BE2C (cell line): ENCODE measurements at regions not wholly inside any gene's neighbourhood (a gene's known extent, or its start where the extent isn't known, plus 50 kb on each side); places are given as distances from the start of the nearest gene placed in this dataset.
"Not testable (repeated sequence)": the region's sequence is repeated elsewhere in the genome, so short reads cannot be mapped to it uniquely, and the experiment has no call there.

ENCODE experiments used
- DNase-seq: peaks from one replicate; pipeline ENCODE4 v3.0.0-alpha.2; 2020
- H3K27me3 ChIP-seq: fragments of 250-450 bp; sonication (Bioruptor Pico); 2 replicates; pipeline ENCODE4 v1.5.1; 2020; ENCODE audit warnings: mild to moderate bottlenecking
- H3K36me3 ChIP-seq: fragments of 250-450 bp; sonication (Bioruptor Pico); 2 replicates; pipeline ENCODE4 v1.5.1; 2020; ENCODE audit warnings: mild to moderate bottlenecking
- H3K4me1 ChIP-seq: fragments of 250-450 bp; sonication (Bioruptor Pico); 2 replicates; pipeline ENCODE4 v1.5.1; 2020
- H3K4me3 ChIP-seq: 2 replicates; pipeline ENCODE4 v1.5.1; 2011; ENCODE audit warnings: low read depth, low read length
- H3K9me3 ChIP-seq: fragments of 250-450 bp; sonication (Bioruptor Pico); 2 replicates; pipeline ENCODE4 v1.5.1; 2020
- TF ChIP-seq, protein P1 (sequence below): IDR thresholded peaks from 2 replicates; pipeline ENCODE4 v1.5.1; 2012; ENCODE audit warnings: mild to moderate bottlenecking, low read depth, low read length

DNA sequence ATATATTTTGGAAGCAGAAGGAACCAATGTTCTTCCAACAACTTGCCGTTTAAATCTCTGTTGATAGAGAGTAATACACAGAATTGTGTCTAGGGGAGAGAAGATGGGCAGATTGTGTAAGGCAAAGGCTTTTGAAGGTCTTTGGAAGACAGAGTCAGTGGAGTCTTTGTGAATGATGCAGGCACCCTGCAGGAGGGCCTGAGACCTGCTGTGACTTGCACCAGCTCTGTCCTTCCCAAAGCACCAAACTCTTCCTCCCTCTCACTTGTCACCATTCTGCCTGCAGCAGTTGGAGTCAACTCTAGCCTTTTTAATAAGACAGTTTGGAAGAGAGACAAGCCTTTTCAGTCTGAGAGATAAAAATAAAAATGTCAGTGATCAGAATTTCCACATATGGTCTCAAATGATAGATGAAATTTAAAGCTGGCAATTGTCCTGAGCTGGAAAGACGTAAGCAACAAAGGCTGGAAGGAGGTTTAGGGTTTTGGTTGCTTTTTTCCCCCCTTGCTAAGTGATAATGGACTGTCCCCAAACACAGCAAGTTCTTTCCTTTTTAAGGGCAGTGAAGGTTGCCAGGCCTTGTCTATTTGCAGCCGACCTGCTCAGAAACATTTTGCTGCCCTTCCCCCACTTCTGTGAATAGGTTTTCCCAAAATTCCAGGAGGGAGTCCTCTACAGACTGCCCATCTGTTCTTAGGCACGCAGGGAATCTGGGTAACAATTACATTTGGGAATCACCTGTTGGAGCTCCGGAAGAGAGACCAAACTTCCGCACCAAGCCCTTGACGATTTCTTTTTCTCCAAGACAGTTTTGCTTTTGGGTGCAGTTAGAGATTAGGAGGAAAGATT is 103.0 kb upstream of the NTF3 start:
- Histone ChIP-seq H3K36me3 (no peaks in the 10 kb centered on the region), H3K27me3 (no peaks in the 10 kb centered on the region), H3K4me1 (no peaks in the 10 kb centered on the region), H3K4me3 (no peak overlapping the region), H3K9me3 (no peaks in the 10 kb centered on the region)
- TF ChIP-seq, protein P1, sequence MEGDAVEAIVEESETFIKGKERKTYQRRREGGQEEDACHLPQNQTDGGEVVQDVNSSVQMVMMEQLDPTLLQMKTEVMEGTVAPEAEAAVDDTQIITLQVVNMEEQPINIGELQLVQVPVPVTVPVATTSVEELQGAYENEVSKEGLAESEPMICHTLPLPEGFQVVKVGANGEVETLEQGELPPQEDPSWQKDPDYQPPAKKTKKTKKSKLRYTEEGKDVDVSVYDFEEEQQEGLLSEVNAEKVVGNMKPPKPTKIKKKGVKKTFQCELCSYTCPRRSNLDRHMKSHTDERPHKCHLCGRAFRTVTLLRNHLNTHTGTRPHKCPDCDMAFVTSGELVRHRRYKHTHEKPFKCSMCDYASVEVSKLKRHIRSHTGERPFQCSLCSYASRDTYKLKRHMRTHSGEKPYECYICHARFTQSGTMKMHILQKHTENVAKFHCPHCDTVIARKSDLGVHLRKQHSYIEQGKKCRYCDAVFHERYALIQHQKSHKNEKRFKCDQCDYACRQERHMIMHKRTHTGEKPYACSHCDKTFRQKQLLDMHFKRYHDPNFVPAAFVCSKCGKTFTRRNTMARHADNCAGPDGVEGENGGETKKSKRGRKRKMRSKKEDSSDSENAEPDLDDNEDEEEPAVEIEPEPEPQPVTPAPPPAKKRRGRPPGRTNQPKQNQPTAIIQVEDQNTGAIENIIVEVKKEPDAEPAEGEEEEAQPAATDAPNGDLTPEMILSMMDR: no peak
- DNase-seq: no peak

DNA sequence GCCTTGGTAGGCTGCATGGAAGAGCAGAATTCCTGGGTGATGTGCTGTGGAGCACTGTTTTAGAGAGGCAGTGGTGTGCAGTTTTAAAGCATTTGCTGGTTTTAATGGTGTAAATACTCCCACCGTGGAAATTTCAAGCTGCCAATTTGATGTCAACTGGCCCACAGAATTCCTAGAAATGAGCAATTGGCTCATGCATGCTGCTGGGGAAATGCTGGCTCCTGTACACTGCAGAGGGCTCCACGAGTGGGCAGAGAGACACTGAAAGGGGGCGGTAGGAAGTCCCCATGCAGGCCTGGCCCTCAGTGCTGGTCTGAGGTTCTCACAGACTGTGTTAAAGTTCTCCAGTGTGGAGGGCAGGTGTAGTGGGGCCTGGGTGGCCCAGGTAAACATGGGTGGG is 99.4 kb upstream of the NTF3 start:
- TF ChIP-seq, protein P1: no peak
- H3K4me1 ChIP-seq: no peaks in the 10 kb centered on the region
- H3K4me3 ChIP-seq: no peak overlapping the region
- no peaks in the 10 kb centered on the region for H3K9me3 ChIP-seq
- no peaks in the 10 kb centered on the region for H3K27me3 ChIP-seq
- no peak for DNase-seq
- H3K36me3 ChIP-seq: no peaks in the 10 kb centered on the region

DNA sequence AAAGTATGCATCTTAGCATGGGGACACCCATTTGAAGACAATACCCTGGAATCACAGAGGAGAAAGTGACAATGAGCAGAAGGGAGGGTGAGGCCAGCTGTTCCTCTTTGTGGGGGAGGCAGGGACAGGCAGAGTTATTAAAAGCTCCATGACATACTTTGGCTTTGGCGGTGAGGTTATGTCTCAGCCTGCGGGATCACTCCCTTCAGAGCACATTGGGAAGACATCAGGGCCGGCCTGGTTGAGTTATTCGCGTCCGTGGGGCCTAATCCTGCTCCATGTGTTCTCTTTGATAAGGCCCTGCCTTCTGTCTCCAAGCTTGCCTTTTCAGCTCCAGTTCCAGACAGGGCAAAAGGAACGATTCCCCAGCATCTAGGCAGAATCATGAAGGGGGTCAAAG is 98.8 kb upstream of the NTF3 start:
- no peak overlapping the region for H3K4me3 ChIP-seq
- TF ChIP-seq, protein P1: no peak
- no peaks in the 10 kb centered on the region for H3K36me3 ChIP-seq
- H3K4me1 ChIP-seq: no peaks in the 10 kb centered on the region
- H3K27me3 ChIP-seq: no peaks in the 10 kb centered on the region
- H3K9me3 ChIP-seq: no peaks in the 10 kb centered on the region
- no peak for DNase-seq

DNA sequence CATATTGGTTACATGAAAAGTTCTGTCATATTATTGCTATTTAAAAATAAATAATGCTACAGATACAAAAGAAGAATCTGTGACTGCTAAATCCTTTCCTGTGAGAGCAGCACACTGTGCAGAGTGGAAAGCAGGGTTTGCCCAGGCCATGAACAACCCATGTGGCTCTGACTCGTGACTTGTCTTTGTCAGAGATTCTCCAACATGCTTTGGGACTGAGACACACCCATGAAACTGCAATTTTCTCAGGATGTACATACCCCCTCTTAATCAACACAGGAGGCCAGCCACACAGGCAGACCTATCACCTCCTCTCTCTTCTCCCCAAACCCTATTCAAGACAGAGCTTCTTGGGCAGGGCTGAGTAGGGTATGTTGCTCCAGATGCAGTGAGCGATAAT is 96.8 kb upstream of the NTF3 start:
- Histone ChIP-seq H3K9me3 (no peaks in the 10 kb centered on the region), H3K4me1 (no peaks in the 10 kb centered on the region), H3K36me3 (no peaks in the 10 kb centered on the region), H3K4me3 (no peak overlapping the region), H3K27me3 (no peaks in the 10 kb centered on the region)
- DNase-seq: no peak
- TF ChIP-seq, protein P1: no peak

DNA sequence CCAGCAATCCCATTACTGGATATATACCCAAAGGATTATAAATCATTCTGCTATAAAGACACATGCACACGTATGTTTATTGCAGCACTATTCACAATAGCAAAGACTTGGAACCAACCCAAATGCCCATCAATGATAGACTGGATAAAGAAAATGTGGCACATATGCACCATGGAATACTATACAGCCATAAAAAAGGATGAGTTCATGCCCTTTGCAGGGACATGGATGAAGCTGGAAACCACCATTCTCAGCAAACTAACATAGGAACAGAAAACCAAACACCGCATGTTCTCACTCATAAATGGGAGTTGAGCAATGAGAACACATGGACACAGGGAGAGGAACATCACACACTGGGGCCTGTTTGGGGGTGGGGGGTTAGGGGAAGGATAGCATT is 90.8 kb upstream of the NTF3 start:
- H3K4me1 ChIP-seq, H3K9me3 ChIP-seq, DNase-seq, H3K4me3 ChIP-seq, H3K36me3 ChIP-seq, H3K27me3 ChIP-seq: not testable (repeated sequence)

DNA sequence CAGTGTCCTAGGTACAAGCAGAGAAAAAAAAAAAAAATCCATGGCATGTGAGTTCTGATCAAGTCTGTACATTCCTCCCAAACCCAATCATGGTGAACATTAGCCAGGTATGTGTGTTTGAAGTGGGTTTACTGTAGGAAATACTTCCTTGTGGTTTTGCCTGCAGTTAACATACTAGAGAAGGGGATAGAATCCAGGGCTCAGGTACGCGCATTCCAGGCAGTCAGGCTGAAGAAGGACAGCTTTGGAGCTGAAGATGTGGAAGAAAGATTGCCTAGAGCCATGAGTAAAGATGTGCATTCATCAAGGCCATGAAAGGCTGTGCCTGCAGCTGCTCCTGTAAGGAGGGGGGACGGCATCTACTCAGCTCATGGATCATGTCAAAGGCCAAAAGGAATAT is 88.2 kb upstream of the NTF3 start:
- no peaks in the 10 kb centered on the region for H3K27me3 ChIP-seq
- no peak overlapping the region for H3K4me3 ChIP-seq
- no peak for DNase-seq
- H3K36me3 ChIP-seq: no peaks in the 10 kb centered on the region
- H3K4me1 ChIP-seq: no peaks in the 10 kb centered on the region
- no peaks in the 10 kb centered on the region for H3K9me3 ChIP-seq
- TF ChIP-seq, protein P1: no peak

DNA sequence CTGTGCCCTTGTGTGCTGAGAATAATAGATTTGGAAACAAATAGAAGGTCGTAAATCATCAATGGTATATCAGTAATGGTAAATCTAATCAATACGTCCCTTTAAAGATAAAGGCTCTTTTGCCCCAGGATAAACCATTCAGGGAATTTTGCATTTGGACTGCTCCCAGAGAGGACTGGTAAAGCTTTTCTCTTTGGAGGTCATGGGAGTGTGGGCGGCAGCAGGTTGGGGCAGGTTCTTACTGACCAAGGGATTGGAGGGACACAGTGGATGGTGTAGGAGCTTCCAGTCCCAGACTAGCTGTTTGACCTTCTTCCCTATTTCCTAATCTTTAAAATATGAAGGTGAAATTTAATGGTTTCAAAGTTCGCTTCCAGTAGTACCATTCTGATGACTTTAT is 87.8 kb upstream of the NTF3 start:
- TF ChIP-seq, protein P1: no peak
- DNase-seq: no peak
- no peaks in the 10 kb centered on the region for H3K36me3 ChIP-seq
- no peaks in the 10 kb centered on the region for H3K27me3 ChIP-seq
- no peaks in the 10 kb centered on the region for H3K9me3 ChIP-seq
- no peak overlapping the region for H3K4me3 ChIP-seq
- no peaks in the 10 kb centered on the region for H3K4me1 ChIP-seq
